GM21723 (cell line): ENCODE measurements at regions not wholly inside any gene's neighbourhood (a gene's known extent, or its start where the extent isn't known, plus 50 kb on each side); places are given as distances from the start of the nearest gene placed in this dataset.
A peak's percentile ranks its signal among the peaks of the same experiment; 100 is the strongest.
"Not testable (repeated sequence)": the region's sequence is repeated elsewhere in the genome, so short reads cannot be mapped to it uniquely, and the experiment has no call there.

Experiments used
- ATAC-seq: cut with Tn5 transposase; IDR thresholded peaks from one replicate; pipeline ENCODE4 v1.9.1; 2021; ENCODE audit warnings: mild to moderate bottlenecking, moderate library complexity; ENCODE audit not compliant: unreplicated experiment

- no peak for ATAC-seq
Observed at GRCh38 chr2:161480123-161480522, 64.0 kb downstream of the TBR1 start.

GRCh38 chr2:161481619-161482018 lies 65.5 kb downstream of the TBR1 start:
- no peak for ATAC-seq

- ATAC-seq: no peak
Observed at GRCh38 chr2:161484061-161484460, 68.0 kb downstream of the TBR1 start.

- no peak for ATAC-seq
Observed at GRCh38 chr2:161486111-161486510, 70.0 kb downstream of the TBR1 start.

- ATAC-seq: no peak
Observed at GRCh38 chr2:161488131-161488699, 72.1 kb downstream of the TBR1 start.

- ATAC-seq: no peak
Observed at GRCh38 chr2:161488879-161489278, 72.8 kb downstream of the TBR1 start.

- ATAC-seq: peak; percentile 77
Observed at GRCh38 chr2:161500892-161501610, 85.0 kb downstream of the TBR1 start.

GRCh38 chr2:161502279-161502678 lies 86.2 kb downstream of the TBR1 start:
- not testable (repeated sequence) for ATAC-seq

- ATAC-seq: not testable (repeated sequence)
Observed at GRCh38 chr2:161504628-161505289, 88.7 kb downstream of the TBR1 start.

- not testable (repeated sequence) for ATAC-seq
Observed at GRCh38 chr2:161505466-161505865, 89.4 kb downstream of the TBR1 start.

- not testable (repeated sequence) for ATAC-seq
Observed at GRCh38 chr2:161513295-161514032, 97.4 kb downstream of the TBR1 start.

GRCh38 chr2:161522796-161523195 lies 101.4 kb upstream of the SLC4A10 start:
- ATAC-seq: no peak

- no peak for ATAC-seq
Observed at GRCh38 chr2:161533218-161533617, 91.0 kb upstream of the SLC4A10 start.

- no peak for ATAC-seq
Observed at GRCh38 chr2:161546635-161547034, 77.6 kb upstream of the SLC4A10 start.

GRCh38 chr2:161547130-161547529 lies 77.1 kb upstream of the SLC4A10 start:
- no peak for ATAC-seq

GRCh38 chr2:161552015-161552414 lies 72.2 kb upstream of the SLC4A10 start:
- ATAC-seq: no peak

GRCh38 chr2:161555826-161556225 lies 68.4 kb upstream of the SLC4A10 start:
- no peak for ATAC-seq

- ATAC-seq: no peak
Observed at GRCh38 chr2:161556440-161556839, 67.8 kb upstream of the SLC4A10 start.

GRCh38 chr2:161557538-161557937 lies 66.7 kb upstream of the SLC4A10 start:
- ATAC-seq: no peak

GRCh38 chr2:161564906-161565305 lies 59.3 kb upstream of the SLC4A10 start:
- no peak for ATAC-seq

- ATAC-seq: no peak
Observed at GRCh38 chr2:161569401-161569800, 54.8 kb upstream of the SLC4A10 start.
